Lower leg skin (tissue), 4 donors: ENCODE measurements at regions not wholly inside any gene's neighbourhood (a gene's known extent, or its start where the extent isn't known, plus 50 kb on each side); places are given as distances from the start of the nearest gene placed in this dataset.

Experiments used
- DNase-seq, 2 donors: peaks; one replicate each; pipeline ENCODE4 v3.0.0-alpha.2; 2019; ENCODE audit warnings: low spot score in 2 of 2
- H3K4me3 ChIP-seq: fragments of 200-600 bp; sonication (generic); 2 replicates; pipeline ENCODE4 v1.5.1; 2017; ENCODE audit warnings: mild to moderate bottlenecking, low read depth; ENCODE audit not compliant: poor library complexity, severe bottlenecking
- CTCF ChIP-seq, 3 donors: fragments of 450-650 bp; IDR thresholded peaks; one replicate each; pipeline ENCODE4 v1.5.1; 2016; ENCODE audit warnings: antibody characterized with exemption in 3 of 3, mild to moderate bottlenecking in 3 of 3, moderate library complexity in 2 of 3
- POLR2A ChIP-seq, 2 donors: fragments of 450-650 bp; IDR thresholded peaks; one replicate each; pipeline ENCODE4 v1.6.1; 2016 to 2017; ENCODE audit warnings: antibody characterized with exemption in 2 of 2, mild to moderate bottlenecking in 1 of 2, moderate library complexity in 1 of 2
- WGBS, 2 donors: methylation state at CpG; one replicate each; pipeline ENCODE4 v1.1.5; 2018; 5-methylcytosine and 5-hydroxymethylcytosine counted together
- intact Hi-C: fragments of 100-400 bp; cut with DNase I; formaldehyde crosslinking; loops from one replicate; pipeline ENCODE4 v1.15.0; 2023; ENCODE audit warnings: low total_unique reads

- no peak overlapping the region for H3K4me3 ChIP-seq
- peak; percentile 36 to 86 for DNase-seq
- TF ChIP-seq CTCF (IDR thresholded peaks at IDR 0.05) (peak in 1 of 3 donors; percentile 27), POLR2A (IDR thresholded peaks at IDR 0.05) (no peak)
- WGBS, 2 donors = 22 to 25% methylated on average over 13 of the region's 13 CpGs
- intact Hi-C loops = loop anchor here (10.0 kb wide), 2 partner anchors 579 to 989 kb away; no protein-coding TSS in a partner anchor
Observed at GRCh38 chr13:97855570-97856303, 97.7 kb upstream of the IPO5 start.

DNA sequence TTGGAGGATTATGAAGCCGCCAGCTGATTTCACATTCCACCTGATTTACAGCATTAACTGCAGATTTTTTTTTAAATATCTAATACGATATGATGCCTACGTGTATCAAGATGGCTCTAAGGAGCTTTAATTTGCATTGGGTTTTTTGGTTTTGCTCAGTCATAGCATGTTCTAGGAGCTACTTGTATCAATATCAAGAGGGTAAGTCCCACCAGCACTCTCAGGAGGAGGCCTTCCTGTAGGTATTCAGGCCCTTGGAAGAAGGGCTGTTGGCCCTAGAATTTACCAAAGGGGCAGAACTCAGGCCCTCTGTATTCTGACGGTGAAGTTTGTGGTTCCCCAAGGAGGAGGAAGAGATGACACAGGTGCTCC is 97.2 kb upstream of the IPO5 start:
- 72 to 80% methylated on average over 4 of the region's 4 CpGs for WGBS, 2 donors
- intact Hi-C loops = loop anchor here (10.0 kb wide), 2 partner anchors 579 to 989 kb away; no protein-coding TSS in a partner anchor
- TF ChIP-seq CTCF (IDR thresholded peaks at IDR 0.05) (no peak), POLR2A (IDR thresholded peaks at IDR 0.05) (no peak)
- no peak overlapping the region for H3K4me3 ChIP-seq
- no peak for DNase-seq

DNA sequence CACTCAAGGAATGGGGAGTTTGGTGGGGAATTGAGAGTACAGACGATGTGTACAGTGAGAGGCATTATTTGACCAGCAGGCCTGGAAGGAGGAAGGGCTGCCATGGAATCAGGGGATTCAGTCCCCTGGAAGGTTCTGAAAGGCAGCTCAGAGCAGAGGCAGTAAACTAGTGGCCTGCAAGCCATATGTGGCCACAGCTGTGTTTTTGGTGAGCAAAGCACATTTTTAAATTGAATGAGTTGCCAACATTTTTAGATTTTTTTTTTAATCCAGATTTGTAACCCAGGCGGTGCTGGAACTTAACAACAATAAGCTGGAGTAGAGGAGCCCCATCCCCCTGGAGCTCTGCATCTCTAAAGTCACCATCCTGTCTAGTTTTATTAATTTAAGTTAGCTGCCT is 95.3 kb upstream of the IPO5 start:
- no peak for DNase-seq
- intact Hi-C loops = loop anchor here (10.0 kb wide), 2 partner anchors 577 to 987 kb away; no protein-coding TSS in a partner anchor
- WGBS, 2 donors = 72 to 73% methylated on average over 2 of the region's 2 CpGs
- TF ChIP-seq CTCF (IDR thresholded peaks at IDR 0.05) = no peak
- TF ChIP-seq POLR2A (IDR thresholded peaks at IDR 0.05) = no peak
- H3K4me3 ChIP-seq = no peak overlapping the region

- TF ChIP-seq CTCF (IDR thresholded peaks at IDR 0.05) (no peak), POLR2A (IDR thresholded peaks at IDR 0.05) (no peak)
- WGBS, 2 donors = 83 to 96% methylated on average over 4 of the region's 4 CpGs
- no peak for DNase-seq
- no peak overlapping the region for H3K4me3 ChIP-seq
- intact Hi-C loops = no loop called here
Observed at GRCh38 chr13:97866346-97866745, 87.1 kb upstream of the IPO5 start.

DNA sequence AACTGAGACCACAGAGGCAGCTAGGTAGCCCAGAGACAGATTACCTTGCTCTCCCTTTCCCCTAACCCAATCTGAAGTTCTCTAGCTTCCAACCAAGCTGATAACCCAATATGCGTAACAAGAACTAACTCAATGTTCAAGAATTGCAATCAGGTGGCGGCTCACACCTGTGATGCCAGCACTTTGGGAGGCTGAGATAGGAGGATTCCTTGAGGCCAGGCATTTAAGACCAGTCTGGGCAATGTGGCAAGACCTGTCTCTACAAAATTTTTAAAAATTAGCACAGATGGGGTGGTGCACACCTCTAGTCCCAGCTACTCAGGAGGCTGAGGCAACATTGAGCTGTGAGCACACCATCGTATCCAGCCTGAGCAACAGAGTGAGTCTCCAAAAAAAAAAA is 86.7 kb upstream of the IPO5 start:
- WGBS, 2 donors = 65 to 84% methylated on average over 3 of the region's 3 CpGs
- no peak for DNase-seq
- intact Hi-C loops = no loop called here
- TF ChIP-seq CTCF (IDR thresholded peaks at IDR 0.05) = no peak
- no peak for TF ChIP-seq POLR2A (IDR thresholded peaks at IDR 0.05)
- H3K4me3 ChIP-seq = no peak overlapping the region

DNA sequence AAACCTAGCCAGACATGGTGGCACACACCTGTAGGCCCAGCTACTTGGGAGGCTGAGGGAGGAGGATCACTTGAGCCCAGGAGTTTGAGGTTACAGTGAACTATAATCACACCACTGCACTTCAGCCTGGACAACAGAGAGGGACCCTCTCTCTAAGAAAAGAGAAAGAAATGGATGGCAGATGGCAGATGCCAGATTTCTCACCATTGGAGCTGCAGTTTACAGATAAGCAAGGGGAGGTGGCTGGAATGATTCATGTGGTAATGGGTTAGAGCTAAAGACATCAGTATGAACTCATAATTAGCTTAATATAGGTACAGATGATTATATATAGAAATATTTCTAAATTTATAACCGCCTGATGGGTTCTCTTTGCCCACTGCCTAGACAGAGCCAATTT is 80.1 kb upstream of the IPO5 start:
- WGBS, 2 donors = 89 to 93% methylated on average over 1 of the region's 1 CpG
- intact Hi-C loops = no loop called here
- no peak overlapping the region for H3K4me3 ChIP-seq
- no peak for TF ChIP-seq CTCF (IDR thresholded peaks at IDR 0.05)
- TF ChIP-seq POLR2A (IDR thresholded peaks at IDR 0.05) = no peak
- no peak for DNase-seq
